HepG2 (cell line): ENCODE measurements at regions not wholly inside any gene's neighbourhood (a gene's known extent, or its start where the extent isn't known, plus 50 kb on each side); places are given as distances from the start of the nearest gene placed in this dataset.

ENCODE experiments used
- CREB1 ChIP-seq, 2 experiments: fragments of 450-650 bp in 1 of 2; IDR thresholded peaks; 2 replicates each; pipeline ENCODE4 v1.6.1; 2016 to 2017; ENCODE audit warnings: control low read depth in 1 of 2, mild to moderate bottlenecking in 1 of 2, missing compliant biosample characterization in 1 of 2, missing genetic modification characterization in 1 of 2
- EP300 ChIP-seq, 3 experiments: sonication (generic) in 1 of 3; formaldehyde crosslinking in 1 of 3; IDR thresholded peaks; 2 replicates each; pipeline versions ENCODE4 v1.5.1 to v1.6.1; 2011 to 2020; ENCODE audit warnings: low read depth in 2 of 3, low read length in 2 of 3, borderline replicate concordance in 1 of 3, improper control_type of control experiment in 1 of 3, mild to moderate bottlenecking in 1 of 3, missing genetic modification reagents in 1 of 3, moderate library complexity in 1 of 3
- ESRRA ChIP-seq: sonication (generic); formaldehyde crosslinking; IDR thresholded peaks from 2 replicates; pipeline ENCODE4 v1.5.1; 2020; ENCODE audit warnings: mild to moderate bottlenecking, low read depth, missing genetic modification reagents
- HNF4A ChIP-seq: sonication (generic); formaldehyde crosslinking; IDR thresholded peaks from 2 replicates; pipeline ENCODE4 v1.4.0; 2020; ENCODE audit warnings: missing genetic modification reagents
- HNF4G ChIP-seq, 2 experiments: sonication (generic) in 1 of 2; formaldehyde crosslinking in 1 of 2; IDR thresholded peaks; 2 replicates each; pipeline versions ENCODE4 v1.4.0 to v1.6.1; 2011 to 2020; ENCODE audit warnings: borderline replicate concordance in 2 of 2, low read depth in 2 of 2, mild to moderate bottlenecking in 2 of 2, low read length in 1 of 2, missing genetic modification reagents in 1 of 2, moderate library complexity in 1 of 2
- MAFF ChIP-seq: IDR thresholded peaks from 2 replicates; pipeline ENCODE4 v1.6.1; 2011; ENCODE audit warnings: low read depth, low read length, improper control_type of control experiment
- MATR3 ChIP-seq: sonication (generic); formaldehyde crosslinking; IDR thresholded peaks from 2 replicates; pipeline ENCODE4 v1.4.0; 2020; ENCODE audit warnings: missing genetic modification reagents
- NFIC ChIP-seq: IDR thresholded peaks from 2 replicates; pipeline ENCODE4 v1.6.1; 2012; ENCODE audit warnings: mild to moderate bottlenecking, low read length, inconsistent platforms
- NR2F6 ChIP-seq, 2 experiments: IDR thresholded peaks; 2 replicates each; pipeline ENCODE4 v1.6.1; 2016; ENCODE audit warnings: antibody characterized with exemption in 1 of 2, mild to moderate bottlenecking in 1 of 2
- PITX1 ChIP-seq: sonication (generic); formaldehyde crosslinking; IDR thresholded peaks from 2 replicates; pipeline ENCODE4 v1.5.1; 2020; ENCODE audit warnings: mild to moderate bottlenecking, missing genetic modification reagents
- SRSF4 ChIP-seq: fragments of 200-400 bp; formaldehyde crosslinking; IDR thresholded peaks from one replicate; pipeline ENCODE4 v1.6.1; 2018; ENCODE audit warnings: mild to moderate bottlenecking, low read depth, low read length, moderate library complexity; ENCODE audit not compliant: poor library complexity, severe bottlenecking
- TBL1XR1 ChIP-seq: fragments of 150-350 bp; IDR thresholded peaks from 2 replicates; pipeline ENCODE4 v1.6.1; 2014; ENCODE audit warnings: borderline replicate concordance, low read length; ENCODE audit not compliant: partially characterized antibody
- ZNF280D ChIP-seq: sonication (generic); formaldehyde crosslinking; IDR thresholded peaks from 2 replicates; pipeline ENCODE4 v1.5.1; 2020; ENCODE audit warnings: mild to moderate bottlenecking, missing genetic modification reagents
- ZNF446 ChIP-seq: sonication (generic); formaldehyde crosslinking; IDR thresholded peaks from 2 replicates; pipeline ENCODE4 v1.5.0; 2020; ENCODE audit warnings: mild to moderate bottlenecking, missing genetic modification reagents
- ZNF550 ChIP-seq: sonication (generic); formaldehyde crosslinking; IDR thresholded peaks from 2 replicates; pipeline ENCODE4 v1.4.0; 2020; ENCODE audit warnings: mild to moderate bottlenecking, missing genetic modification reagents, borderline replicate concordance
- ZNF609 ChIP-seq: sonication (generic); formaldehyde crosslinking; IDR thresholded peaks from 2 replicates; pipeline ENCODE4 v1.4.0; 2020; ENCODE audit warnings: mild to moderate bottlenecking, missing genetic modification reagents, borderline replicate concordance
- ZNF768 ChIP-seq: sonication (generic); formaldehyde crosslinking; IDR thresholded peaks from 2 replicates; pipeline ENCODE4 v1.4.0; 2020; ENCODE audit warnings: missing genetic modification reagents
- ZNF780A ChIP-seq: sonication (generic); formaldehyde crosslinking; IDR thresholded peaks from 2 replicates; pipeline ENCODE4 v1.8.0; 2022; ENCODE audit warnings: mild to moderate bottlenecking, missing genetic modification reagents, moderate library complexity

GRCh38 chr6:1216488-1216974 is 95.4 kb upstream of the FOXQ1 start (continued):
- 0 out of 2 replicates have a peak, but pooled peaks have one; percentile 22 for TF ChIP-seq ESRRA (CRISPR knock-in tag)
- TF ChIP-seq MATR3 (CRISPR knock-in tag), result no peak
- TF ChIP-seq TBL1XR1, result no peak
- TF ChIP-seq HNF4G (IDR thresholded peaks at IDR 0.05; ENCODE audit: borderline replicate concordance, low read depth, low read length), result peak; percentile 30; the same call in 1 of the 2 replicates
- no peak for TF ChIP-seq HNF4G (CRISPR knock-in tag; IDR thresholded peaks at IDR 0.05; ENCODE audit: borderline replicate concordance, low read depth)
- no peak for TF ChIP-seq SRSF4
- no peak for TF ChIP-seq CREB1 (IDR thresholded peaks at IDR 0.05)
- TF ChIP-seq CREB1 (CRISPR knock-in tag; IDR thresholded peaks at IDR 0.05), result peak; percentile 32; the same call in 1 of the 2 replicates
- TF ChIP-seq MAFF, result peak; percentile 69; the same call in 1 of the 2 replicates
- TF ChIP-seq PITX1 (CRISPR knock-in tag), result 0 out of 2 replicates have a peak, but pooled peaks have one; percentile 34
- TF ChIP-seq ZNF768 (CRISPR knock-in tag), result peak; percentile 94; the same call in 1 of the 2 replicates
- TF ChIP-seq ZNF609 (CRISPR knock-in tag), result no peak
- TF ChIP-seq HNF4A (CRISPR knock-in tag), result peak; percentile 67
- no peak for TF ChIP-seq ZNF550 (CRISPR knock-in tag)
- TF ChIP-seq NFIC, result no peak
- no peak for TF ChIP-seq ZNF446
- no peak for TF ChIP-seq ZNF780A (CRISPR knock-in tag)
- 0 out of 4 replicates have a peak, but pooled peaks of 1 of the 2 experiments have one; percentile 26 for TF ChIP-seq EP300 (IDR thresholded peaks at IDR 0.05; ENCODE audit: low read depth in 2 of 2, low read length in 2 of 2)
- no peak for TF ChIP-seq EP300 (CRISPR knock-in tag; IDR thresholded peaks at IDR 0.05; ENCODE audit: borderline replicate concordance)
- TF ChIP-seq ZNF280D (CRISPR knock-in tag), result peak; percentile 65; the same call in 1 of the 2 replicates
- 0 out of 2 replicates have a peak, but pooled peaks have one; percentile 12 for TF ChIP-seq NR2F6 (IDR thresholded peaks at IDR 0.05)
- TF ChIP-seq NR2F6 (CRISPR knock-in tag; IDR thresholded peaks at IDR 0.05), result no peak
